Small intestine (tissue), 7 donors: ENCODE measurements at regions not wholly inside any gene's neighbourhood (a gene's known extent, or its start where the extent isn't known, plus 50 kb on each side); places are given as distances from the start of the nearest gene placed in this dataset.

Experiments used
- DNase-seq, 2 donors: peaks; one replicate each; pipeline versions ENCODE4 v3.0.0 to v3.0.0-alpha.2; 2013
- FAIRE-seq: peaks from 2 replicates; lab custom pipeline; 2012; peaks lifted over from hg19 to GRCh38; lab: Jason Lieb, UNC
- H3K27ac ChIP-seq, 3 donors: one replicate each; pipeline ENCODE4 v1.5.1; 2013; ENCODE audit warnings: low read length in 2 of 3, mild to moderate bottlenecking in 2 of 3, control low read depth in 1 of 3, inconsistent platforms in 1 of 3, low read depth in 1 of 3, moderate library complexity in 1 of 3
- H3K27me3 ChIP-seq, 3 donors: one replicate each; pipeline ENCODE4 v1.6.1; 2013; ENCODE audit warnings: low read length in 3 of 3, inconsistent platforms in 1 of 3; ENCODE audit not compliant: control insufficient read depth in 3 of 3, insufficient read depth in 3 of 3
- H3K36me3 ChIP-seq, 3 donors: one replicate each; pipeline ENCODE4 v1.6.1; 2013; ENCODE audit warnings: low read length in 3 of 3, inconsistent platforms in 1 of 3, low read depth in 1 of 3, mild to moderate bottlenecking in 1 of 3, moderate library complexity in 1 of 3; ENCODE audit not compliant: control insufficient read depth in 3 of 3, insufficient read depth in 2 of 3
- H3K4me1 ChIP-seq, 3 donors: one replicate each; pipeline ENCODE4 v1.6.1; 2013; ENCODE audit warnings: low read length in 2 of 3, inconsistent platforms in 1 of 3, low read depth in 1 of 3, mild to moderate bottlenecking in 1 of 3, moderate library complexity in 1 of 3; ENCODE audit not compliant: control insufficient read depth in 3 of 3, insufficient read depth in 2 of 3
- H3K4me3 ChIP-seq, 3 donors: one replicate each; pipeline ENCODE4 v1.5.1; 2013; ENCODE audit warnings: low read length in 3 of 3, control low read depth in 1 of 3, inconsistent platforms in 1 of 3, low read depth in 1 of 3, mild to moderate bottlenecking in 1 of 3, moderate library complexity in 1 of 3
- H3K9me3 ChIP-seq, 2 donors: one replicate each; pipeline ENCODE4 v1.6.1; 2013; ENCODE audit warnings: low read depth in 1 of 2, low read length in 1 of 2; ENCODE audit not compliant: control insufficient read depth in 2 of 2, insufficient read depth in 1 of 2
- WGBS, 3 donors: extraction: QIAGEN DNeasy Blood & Tissue Kit; methylation state at CpG; one replicate each; pipeline ENCODE4 v1.1.7; 2013; 5-methylcytosine and 5-hydroxymethylcytosine counted together
- donor health status: healthy with polysubstance abuse.
- donor health status: control.
- donor health status: control.
- donor health status: Bipolar disorder and iron deficiency.
- donor health status: healthy.

- WGBS, 3 donors: 5 to 48% (median 27%) methylated on average over 6 of the region's 6 CpGs
- Histone ChIP-seq H3K4me3 (no peak overlapping the region), H3K27ac (no peak overlapping the region), H3K4me1 (no peaks in the 10 kb centered on the region), H3K27me3 (peaks cover 0 to 5% (median 0%) of the 10 kb centered on the region in 3 donors), H3K9me3 (peaks cover 0 to 5% of the 10 kb centered on the region in 2 donors), H3K36me3 (no peaks in the 10 kb centered on the region)
- FAIRE-seq: no peak
- peak in 1 of 2 donors; percentile 14 for DNase-seq
These were observed 632.6 kb downstream of the PTPRU start for GRCh38 chr1:29868944-29869343.

- 66 to 80% (median 77%) methylated on average over 2 of the region's 2 CpGs for WGBS, 3 donors
These were observed 631.8 kb downstream of the PTPRU start for GRCh38 chr1:29868096-29868495.

DNA sequence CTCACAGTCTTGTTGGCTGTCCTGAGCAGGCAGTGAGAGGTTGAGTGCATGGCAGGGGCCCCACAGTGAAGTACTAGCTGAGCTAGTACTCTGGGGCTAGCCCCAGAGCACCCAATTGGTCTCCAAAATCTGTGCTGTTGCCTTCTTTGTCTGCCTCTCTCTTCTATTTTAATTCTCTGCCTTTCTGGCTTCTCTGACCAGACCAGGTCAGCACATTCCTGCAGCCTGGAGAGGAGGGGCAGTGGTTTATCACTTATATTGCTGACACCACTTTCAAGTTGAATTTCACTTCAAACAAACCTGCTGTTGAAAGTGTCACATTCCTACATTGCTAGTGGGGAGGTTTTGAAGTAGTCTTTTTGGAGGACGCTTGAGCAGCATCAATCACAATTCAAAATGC, 628.7 kb downstream of the PTPRU start:
- DNase-seq: no peak
- Histone ChIP-seq H3K4me3 (no peak overlapping the region), H3K27me3 (peaks cover 0 to 1% (median 0%) of the 10 kb centered on the region in 3 donors), H3K9me3 (peaks cover 2 to 21% of the 10 kb centered on the region in 2 donors), H3K27ac (no peak overlapping the region), H3K36me3 (no peaks in the 10 kb centered on the region), H3K4me1 (no peaks in the 10 kb centered on the region)
- FAIRE-seq: no peak
- WGBS, 3 donors: 40 to 57% (median 55%) methylated on average over 1 of the region's 1 CpG

More at GRCh38 chr1:29868096-29868495, 631.8 kb downstream of the PTPRU start:
- H3K4me1 ChIP-seq: no peaks in the 10 kb centered on the region
- H3K9me3 ChIP-seq: peaks cover 0 to 5% of the 10 kb centered on the region in 2 donors
- H3K4me3 ChIP-seq: no peak overlapping the region
- no peak for DNase-seq
- H3K27me3 ChIP-seq: peaks cover 0 to 5% (median 0%) of the 10 kb centered on the region in 3 donors
- FAIRE-seq: no peak
- H3K36me3 ChIP-seq: no peaks in the 10 kb centered on the region
- no peak overlapping the region for H3K27ac ChIP-seq

DNA sequence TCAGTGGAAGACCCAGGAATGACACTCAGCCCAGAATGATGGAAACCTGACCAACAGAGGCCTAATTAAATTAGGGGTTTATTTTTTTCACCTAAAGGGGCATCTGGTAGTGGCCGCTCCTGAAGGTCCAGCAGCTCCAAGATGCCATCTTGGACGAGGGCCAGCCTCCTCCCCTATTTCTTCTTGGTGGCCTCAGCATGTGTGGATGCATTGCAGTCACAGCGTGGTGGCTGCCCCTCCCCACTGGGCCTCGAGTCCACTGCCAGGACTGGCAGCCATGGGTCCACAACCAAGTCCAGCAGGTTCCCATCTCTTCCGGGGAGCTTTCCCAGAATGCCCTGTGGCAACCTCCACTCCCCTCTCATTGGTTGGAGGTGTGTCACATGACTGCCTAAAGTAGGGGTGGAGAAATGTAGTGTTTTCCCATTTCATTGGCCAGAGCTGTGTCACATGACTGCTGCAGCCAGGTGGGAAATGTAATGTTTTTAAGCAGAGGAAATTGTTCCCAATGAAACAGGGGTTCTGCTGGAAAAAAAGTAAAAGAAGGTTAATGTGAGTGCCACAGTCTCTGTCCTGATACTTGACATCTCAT, 628.2 kb downstream of the PTPRU start:
- H3K36me3 ChIP-seq: no peaks in the 10 kb centered on the region
- H3K9me3 ChIP-seq: peaks cover 2 to 19% of the 10 kb centered on the region in 2 donors
- FAIRE-seq (no peak), DNase-seq (no peak)
- H3K4me3 ChIP-seq: no peak overlapping the region
- 64 to 72% (median 67%) methylated on average over 5 of the region's 5 CpGs for WGBS, 3 donors
- H3K27me3 ChIP-seq: no peaks in the 10 kb centered on the region
- H3K4me1 ChIP-seq: no peaks in the 10 kb centered on the region
- no peak overlapping the region for H3K27ac ChIP-seq

- WGBS, 3 donors: 25 to 60% (median 42%) methylated on average over 1 of the region's 1 CpG
These were observed 625.6 kb downstream of the PTPRU start for GRCh38 chr1:29861922-29862321.

GRCh38 chr1:29861446-29861845, 625.1 kb downstream of the PTPRU start:
- Histone ChIP-seq H3K27me3 (no peaks in the 10 kb centered on the region), H3K4me1 (peaks cover 0 to 3% (median 0%) of the 10 kb centered on the region in 3 donors), H3K36me3 (no peaks in the 10 kb centered on the region), H3K27ac (no peak overlapping the region), H3K4me3 (no peak overlapping the region), H3K9me3 (peaks cover 2 to 19% of the 10 kb centered on the region in 2 donors)
- DNase-seq: no peak
- no peak for FAIRE-seq
- WGBS, 3 donors: 91 to 95% (median 94%) methylated on average over 1 of the region's 1 CpG

More at GRCh38 chr1:29861922-29862321, 625.6 kb downstream of the PTPRU start:
- Histone ChIP-seq H3K9me3 (peaks cover 2 to 19% of the 10 kb centered on the region in 2 donors), H3K27ac (no peak overlapping the region), H3K36me3 (no peaks in the 10 kb centered on the region), H3K4me3 (no peak overlapping the region), H3K27me3 (no peaks in the 10 kb centered on the region), H3K4me1 (no peaks in the 10 kb centered on the region)
- no peak for FAIRE-seq
- DNase-seq: no peak

DNA sequence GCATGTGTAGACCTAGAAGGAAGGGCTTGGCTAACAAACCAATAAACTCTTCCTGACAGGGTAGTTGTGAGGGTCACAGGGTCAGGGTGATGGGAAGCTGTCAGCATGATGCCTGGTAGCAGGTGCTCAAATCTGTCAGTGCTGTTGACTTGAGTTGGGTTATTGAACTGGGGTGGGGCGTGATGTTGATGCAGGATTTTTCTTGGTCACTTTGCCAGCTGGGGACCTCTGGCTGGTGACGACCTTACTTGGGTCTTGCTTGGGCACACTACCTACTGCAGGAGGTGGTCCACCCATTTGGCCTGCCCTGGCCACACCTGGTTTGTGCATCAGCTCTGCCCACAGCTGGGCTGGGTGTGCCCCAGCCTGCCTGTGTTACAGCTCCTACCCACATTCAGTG, 624.4 kb downstream of the PTPRU start:
- WGBS, 3 donors: 91 to 100% (median 96%) methylated on average over 2 of the region's 2 CpGs
- Histone ChIP-seq H3K4me3 (no peak overlapping the region), H3K36me3 (no peaks in the 10 kb centered on the region), H3K4me1 (peaks cover 0 to 3% (median 0%) of the 10 kb centered on the region in 3 donors), H3K27me3 (no peaks in the 10 kb centered on the region), H3K9me3 (peaks cover 2 to 19% of the 10 kb centered on the region in 2 donors), H3K27ac (no peak overlapping the region)
- DNase-seq (no peak), FAIRE-seq (no peak)

- DNase-seq: no peak
- Histone ChIP-seq H3K27ac (no peak overlapping the region), H3K36me3 (no peaks in the 10 kb centered on the region), H3K4me3 (no peak overlapping the region), H3K4me1 (peaks cover 0 to 3% (median 0%) of the 10 kb centered on the region in 3 donors), H3K27me3 (no peaks in the 10 kb centered on the region), H3K9me3 (peaks cover 2 to 19% of the 10 kb centered on the region in 2 donors)
- 70 to 76% (median 70%) methylated on average over 1 of the region's 1 CpG for WGBS, 3 donors
- FAIRE-seq: no peak
These were observed 623.7 kb downstream of the PTPRU start for GRCh38 chr1:29860056-29860455.
